Gastrocnemius medialis (tissue), 4 donors: ENCODE measurements at regions not wholly inside any gene's neighbourhood (a gene's known extent, or its start where the extent isn't known, plus 50 kb on each side); places are given as distances from the start of the nearest gene placed in this dataset.

Experiments
- POLR2A ChIP-seq, 2 donors: fragments of 450-650 bp; IDR thresholded peaks; one replicate each; pipeline ENCODE4 v1.6.1; 2017; ENCODE audit warnings: antibody characterized with exemption in 2 of 2, mild to moderate bottlenecking in 2 of 2, moderate library complexity in 2 of 2
- TF ChIP-seq, protein P1 (sequence below), 5 experiments: fragments of 450-650 bp in 3 of 5; fragments of 200-600 bp in 2 of 5; sonication (generic) in 2 of 5; IDR thresholded peaks in 4 of 5; conservative IDR thresholded peaks in 1 of 5; 1 replicate in 4 of 5; 2 replicates in 1 of 5; pipeline ENCODE4 v1.5.1; 2016 to 2019; ENCODE audit warnings: antibody characterized with exemption in 5 of 5, mild to moderate bottlenecking in 3 of 5, moderate library complexity in 3 of 5

DNA sequence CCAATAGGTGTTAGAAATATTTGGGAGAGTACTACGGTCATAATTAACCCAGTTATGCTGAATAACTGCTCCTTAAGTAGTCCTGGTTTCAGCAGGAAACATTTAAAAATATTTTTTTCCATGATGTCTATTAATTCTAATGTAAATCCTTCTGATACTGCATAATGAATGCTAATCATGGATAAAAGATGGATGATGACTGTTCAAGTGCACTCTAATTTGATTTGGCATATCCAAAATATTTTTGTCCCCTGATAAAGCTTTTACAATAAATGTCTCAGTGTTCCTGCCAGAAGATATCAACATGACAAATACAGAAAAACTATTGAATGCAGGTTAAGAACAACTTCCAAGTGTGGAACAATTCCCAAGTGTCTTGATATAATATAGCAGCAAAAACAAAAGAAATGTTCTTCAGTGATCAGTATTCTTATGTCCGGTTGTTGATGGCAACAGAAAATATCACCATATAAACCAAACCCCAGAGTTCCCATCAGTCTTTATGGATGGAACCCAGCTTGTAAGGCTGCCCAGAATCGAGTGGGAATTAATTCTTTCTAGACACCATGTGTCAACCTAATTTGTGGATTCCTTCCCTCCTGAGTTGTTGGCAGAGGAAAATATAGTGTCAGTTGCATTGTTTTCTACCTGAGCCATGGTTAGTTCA lies 205.4 kb upstream of the GK2 start:
- TF ChIP-seq, protein P1, sequence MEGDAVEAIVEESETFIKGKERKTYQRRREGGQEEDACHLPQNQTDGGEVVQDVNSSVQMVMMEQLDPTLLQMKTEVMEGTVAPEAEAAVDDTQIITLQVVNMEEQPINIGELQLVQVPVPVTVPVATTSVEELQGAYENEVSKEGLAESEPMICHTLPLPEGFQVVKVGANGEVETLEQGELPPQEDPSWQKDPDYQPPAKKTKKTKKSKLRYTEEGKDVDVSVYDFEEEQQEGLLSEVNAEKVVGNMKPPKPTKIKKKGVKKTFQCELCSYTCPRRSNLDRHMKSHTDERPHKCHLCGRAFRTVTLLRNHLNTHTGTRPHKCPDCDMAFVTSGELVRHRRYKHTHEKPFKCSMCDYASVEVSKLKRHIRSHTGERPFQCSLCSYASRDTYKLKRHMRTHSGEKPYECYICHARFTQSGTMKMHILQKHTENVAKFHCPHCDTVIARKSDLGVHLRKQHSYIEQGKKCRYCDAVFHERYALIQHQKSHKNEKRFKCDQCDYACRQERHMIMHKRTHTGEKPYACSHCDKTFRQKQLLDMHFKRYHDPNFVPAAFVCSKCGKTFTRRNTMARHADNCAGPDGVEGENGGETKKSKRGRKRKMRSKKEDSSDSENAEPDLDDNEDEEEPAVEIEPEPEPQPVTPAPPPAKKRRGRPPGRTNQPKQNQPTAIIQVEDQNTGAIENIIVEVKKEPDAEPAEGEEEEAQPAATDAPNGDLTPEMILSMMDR (IDR thresholded peaks at IDR 0.05 in 4 of 5, conservative IDR thresholded peaks at IDR 0.05 in 1 of 5) = no peak
- TF ChIP-seq POLR2A (IDR thresholded peaks at IDR 0.05) = no peak
